Endodermal cell (in vitro differentiated cells): ENCODE measurements at regions not wholly inside any gene's neighbourhood (a gene's known extent, or its start where the extent isn't known, plus 50 kb on each side); places are given as distances from the start of the nearest gene placed in this dataset.

ENCODE experiments used
- DNase-seq: peaks from one replicate; pipeline ENCODE4 v3.0.0-alpha.2; 2017
- H3K27ac ChIP-seq: 2 replicates; pipeline ENCODE4 v1.5.1; 2013; ENCODE audit warnings: mild to moderate bottlenecking, low read depth, low read length, moderate library complexity
- H3K27me3 ChIP-seq: 2 replicates; pipeline ENCODE4 v1.6.1; 2013; ENCODE audit warnings: mild to moderate bottlenecking, low read length, moderate library complexity; ENCODE audit not compliant: insufficient read depth, control insufficient read depth, poor library complexity, severe bottlenecking
- H3K36me3 ChIP-seq: 2 replicates; pipeline ENCODE4 v1.7.0; 2013; ENCODE audit warnings: mild to moderate bottlenecking, low read length, moderate library complexity; ENCODE audit not compliant: control insufficient read depth, insufficient read depth
- H3K4me1 ChIP-seq: one replicate; pipeline ENCODE4 v1.7.0; 2013; ENCODE audit warnings: low read length; ENCODE audit not compliant: control insufficient read depth, insufficient read depth
- H3K4me3 ChIP-seq: 2 replicates; pipeline ENCODE4 v1.5.1; 2013; ENCODE audit warnings: mild to moderate bottlenecking, low read length, moderate library complexity
- H3K9ac ChIP-seq: 2 replicates; pipeline ENCODE4 v1.6.1; 2013; ENCODE audit warnings: mild to moderate bottlenecking, low read length, moderate library complexity; ENCODE audit not compliant: poor library complexity, severe bottlenecking; ENCODE audit errors: extremely low read depth
- H3K9me3 ChIP-seq: 2 replicates; pipeline ENCODE4 v1.6.1; 2013; ENCODE audit warnings: mild to moderate bottlenecking, low read length, moderate library complexity; ENCODE audit not compliant: control insufficient read depth
- H3K27ac Mint-ChIP-seq: 2 replicates; pipeline ENCODE4 v1.8.0; 2020; ENCODE audit warnings: mixed read lengths
- H3K27me3 Mint-ChIP-seq: 2 replicates; pipeline ENCODE4 v1.8.0; 2021; ENCODE audit warnings: mild to moderate bottlenecking, mixed read lengths; ENCODE audit not compliant: insufficient read depth
- H3K36me3 Mint-ChIP-seq: 2 replicates; pipeline ENCODE4 v1.8.0; 2020; ENCODE audit warnings: low read depth, mixed read lengths
- H3K4me1 Mint-ChIP-seq: 2 replicates; pipeline ENCODE4 v1.8.0; 2020; ENCODE audit warnings: mixed read lengths
- H3K4me3 Mint-ChIP-seq: 2 replicates; pipeline ENCODE4 v1.8.0; 2020; ENCODE audit warnings: mild to moderate bottlenecking, moderate library complexity, mixed read lengths
- H3K9me3 Mint-ChIP-seq: 2 replicates; pipeline ENCODE4 v1.8.0; 2020; ENCODE audit warnings: mild to moderate bottlenecking, mixed read lengths
- WGBS, 2 experiments: methylation state at CpG; one replicate each; pipeline versions ENCODE4 v1.1.5 to v1.1.7; 2013; ENCODE audit warnings: missing lambda C conversion rate in 2 of 2, mixed read lengths in 1 of 2; ENCODE audit not compliant: insufficient coverage in 1 of 2, insufficient read length in 1 of 2; 5-methylcytosine and 5-hydroxymethylcytosine counted together
- TF ChIP-seq, protein P1 (sequence below): fragments of 200-600 bp; sonication (generic); conservative IDR thresholded peaks from 2 replicates; pipeline ENCODE4 v1.5.0; 2021; ENCODE audit warnings: antibody characterized with exemption, mild to moderate bottlenecking

- Histone ChIP-seq H3K9ac (no peak overlapping the region), H3K27me3 (no peaks in the 10 kb centered on the region), H3K27ac (no peak overlapping the region), H3K4me3 (no peak overlapping the region), H3K4me1 (no peaks in the 10 kb centered on the region), H3K9me3 (peaks cover 8% of the 10 kb centered on the region), H3K36me3 (no peaks in the 10 kb centered on the region)
- H3K9me3 Mint-ChIP-seq = peaks cover 13% of the 10 kb centered on the region
- H3K36me3 Mint-ChIP-seq = no peaks in the 10 kb centered on the region
- H3K27me3 Mint-ChIP-seq = peaks cover 9% of the 10 kb centered on the region
- H3K4me3 Mint-ChIP-seq = no peak overlapping the region
- DNase-seq = no peak
- H3K27ac Mint-ChIP-seq = no peak overlapping the region
- WGBS, 2 experiments = 88% methylated on average over 1 of the region's 1 CpG; no CpG with 5 or more reads in 1 of the 2 experiments
- H3K4me1 Mint-ChIP-seq = peaks cover 14% of the 10 kb centered on the region
- TF ChIP-seq, protein P1, sequence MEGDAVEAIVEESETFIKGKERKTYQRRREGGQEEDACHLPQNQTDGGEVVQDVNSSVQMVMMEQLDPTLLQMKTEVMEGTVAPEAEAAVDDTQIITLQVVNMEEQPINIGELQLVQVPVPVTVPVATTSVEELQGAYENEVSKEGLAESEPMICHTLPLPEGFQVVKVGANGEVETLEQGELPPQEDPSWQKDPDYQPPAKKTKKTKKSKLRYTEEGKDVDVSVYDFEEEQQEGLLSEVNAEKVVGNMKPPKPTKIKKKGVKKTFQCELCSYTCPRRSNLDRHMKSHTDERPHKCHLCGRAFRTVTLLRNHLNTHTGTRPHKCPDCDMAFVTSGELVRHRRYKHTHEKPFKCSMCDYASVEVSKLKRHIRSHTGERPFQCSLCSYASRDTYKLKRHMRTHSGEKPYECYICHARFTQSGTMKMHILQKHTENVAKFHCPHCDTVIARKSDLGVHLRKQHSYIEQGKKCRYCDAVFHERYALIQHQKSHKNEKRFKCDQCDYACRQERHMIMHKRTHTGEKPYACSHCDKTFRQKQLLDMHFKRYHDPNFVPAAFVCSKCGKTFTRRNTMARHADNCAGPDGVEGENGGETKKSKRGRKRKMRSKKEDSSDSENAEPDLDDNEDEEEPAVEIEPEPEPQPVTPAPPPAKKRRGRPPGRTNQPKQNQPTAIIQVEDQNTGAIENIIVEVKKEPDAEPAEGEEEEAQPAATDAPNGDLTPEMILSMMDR = no peak
These were observed 79.0 kb upstream of the TMEM252 start for GRCh38 chr9:68619636-68620035.

GRCh38 chr9:68625559-68625958 lies 79.5 kb upstream of the PIP5K1B start:
- TF ChIP-seq, protein P1 = no peak
- 80 to 93% methylated on average over 3 to 5 of the region's 5 CpGs for WGBS, 2 experiments
- Mint-ChIP-seq H3K9me3 (no peaks in the 10 kb centered on the region), H3K27me3 (peaks cover 7% of the 10 kb centered on the region), H3K27ac (no peak overlapping the region), H3K4me3 (no peak overlapping the region), H3K4me1 (no peaks in the 10 kb centered on the region), H3K36me3 (no peaks in the 10 kb centered on the region)
- no peaks in the 10 kb centered on the region for H3K9me3 ChIP-seq
- no peak overlapping the region for H3K9ac ChIP-seq
- no peaks in the 10 kb centered on the region for H3K4me1 ChIP-seq
- no peak for DNase-seq
- no peak overlapping the region for H3K27ac ChIP-seq
- no peak overlapping the region for H3K4me3 ChIP-seq
- no peaks in the 10 kb centered on the region for H3K36me3 ChIP-seq
- H3K27me3 ChIP-seq = peaks cover 6% of the 10 kb centered on the region

GRCh38 chr9:68626526-68626925 lies 78.5 kb upstream of the PIP5K1B start:
- Histone ChIP-seq H3K27ac (no peak overlapping the region), H3K36me3 (no peaks in the 10 kb centered on the region), H3K4me3 (no peak overlapping the region), H3K9me3 (no peaks in the 10 kb centered on the region), H3K4me1 (no peaks in the 10 kb centered on the region), H3K9ac (no peak overlapping the region), H3K27me3 (peaks cover 16% of the 10 kb centered on the region)
- WGBS, 2 experiments = 88 to 100% methylated on average over 2 of the region's 2 CpGs
- DNase-seq = no peak
- Mint-ChIP-seq H3K4me1 (no peaks in the 10 kb centered on the region), H3K27ac (no peak overlapping the region), H3K27me3 (peaks cover 7% of the 10 kb centered on the region), H3K4me3 (no peak overlapping the region), H3K9me3 (no peaks in the 10 kb centered on the region), H3K36me3 (no peaks in the 10 kb centered on the region)
- TF ChIP-seq, protein P1 = no peak
